MM.1S (cell line): ENCODE measurements at regions not wholly inside any gene's neighbourhood (a gene's known extent, or its start where the extent isn't known, plus 50 kb on each side); places are given as distances from the start of the nearest gene placed in this dataset.

Source experiments
- DNase-seq: peaks from one replicate; pipeline ENCODE4 v3.0.0-alpha.2; 2015
- H2AFZ ChIP-seq: fragments of 300-600 bp; sonication (generic); 2 replicates; pipeline ENCODE4 v1.6.0; 2016; ENCODE audit warnings: antibody characterized with exemption, low read length
- H3F3A ChIP-seq: fragments of 300-600 bp; sonication (generic); 2 replicates; pipeline ENCODE4 v1.6.1; 2016; ENCODE audit warnings: mild to moderate bottlenecking, antibody characterized with exemption, low read length, moderate library complexity, mixed read lengths; ENCODE audit not compliant: insufficient read depth
- H3K27ac ChIP-seq: fragments of 300-600 bp; sonication (generic); 2 replicates; pipeline ENCODE4 v1.5.1; 2016; ENCODE audit warnings: mild to moderate bottlenecking, low read length
- H3K27me3 ChIP-seq: fragments of 300-600 bp; sonication (generic); replicated peaks from 2 replicates; pipeline ENCODE4 v1.6.0; 2016; ENCODE audit warnings: low read length; ENCODE audit not compliant: insufficient read depth
- H3K36me3 ChIP-seq: fragments of 300-600 bp; sonication (generic); replicated peaks from 2 replicates; pipeline ENCODE4 v1.6.1; 2016; ENCODE audit warnings: mild to moderate bottlenecking, low read length, mixed read lengths; ENCODE audit not compliant: insufficient read depth
- H3K4me1 ChIP-seq: fragments of 300-600 bp; sonication (generic); 2 replicates; pipeline ENCODE4 v1.6.1; 2016; ENCODE audit warnings: low read length, mixed read lengths
- H3K4me2 ChIP-seq: fragments of 300-600 bp; sonication (generic); 2 replicates; pipeline ENCODE4 v1.6.0; 2016; ENCODE audit warnings: low read depth, low read length
- H3K4me3 ChIP-seq: fragments of 300-600 bp; sonication (generic); 2 replicates; pipeline ENCODE4 v1.5.1; 2016; ENCODE audit warnings: low read length, mixed read lengths
- H3K79me2 ChIP-seq: fragments of 300-600 bp; sonication (generic); 2 replicates; pipeline ENCODE4 v1.6.1; 2016; ENCODE audit warnings: mixed run types, low read length, mixed read lengths
- H3K9ac ChIP-seq: fragments of 300-600 bp; sonication (generic); 2 replicates; pipeline ENCODE4 v1.6.1; 2016; ENCODE audit warnings: low read length, mixed read lengths
- H3K9me2 ChIP-seq: fragments of 300-600 bp; sonication (generic); replicated peaks from 2 replicates; pipeline ENCODE4 v1.6.1; 2016; ENCODE audit warnings: mild to moderate bottlenecking, low read length, mixed read lengths; ENCODE audit not compliant: insufficient read depth
- H3K9me3 ChIP-seq: fragments of 300-600 bp; sonication (generic); replicated peaks from 2 replicates; pipeline ENCODE4 v1.6.1; 2016; ENCODE audit warnings: mild to moderate bottlenecking, low read length, mixed read lengths; ENCODE audit not compliant: insufficient read depth
- H4K20me1 ChIP-seq: fragments of 300-600 bp; sonication (generic); 2 replicates; pipeline ENCODE4 v1.6.1; 2016; ENCODE audit warnings: mild to moderate bottlenecking, low read length, moderate library complexity, mixed read lengths; ENCODE audit not compliant: insufficient read depth
- EZH2 ChIP-seq: fragments of 300-600 bp; sonication (generic); optimal IDR thresholded peaks from 2 replicates; pipeline ENCODE3; 2017; ENCODE audit warnings: low read depth, mild to moderate bottlenecking, antibody characterized with exemption, low read length, mixed read lengths
- EZH2phosphoT487 ChIP-seq: fragments of 300-600 bp; sonication (generic); IDR thresholded peaks from 2 replicates; pipeline ENCODE4 v1.6.1; 2018; ENCODE audit warnings: antibody characterized with exemption, low read length
- TF ChIP-seq, protein P1 (sequence below): fragments of 300-600 bp; sonication (generic); IDR thresholded peaks from 2 replicates; pipeline ENCODE4 v1.5.1; 2016; ENCODE audit warnings: antibody characterized with exemption, low read length, mixed read lengths

DNA sequence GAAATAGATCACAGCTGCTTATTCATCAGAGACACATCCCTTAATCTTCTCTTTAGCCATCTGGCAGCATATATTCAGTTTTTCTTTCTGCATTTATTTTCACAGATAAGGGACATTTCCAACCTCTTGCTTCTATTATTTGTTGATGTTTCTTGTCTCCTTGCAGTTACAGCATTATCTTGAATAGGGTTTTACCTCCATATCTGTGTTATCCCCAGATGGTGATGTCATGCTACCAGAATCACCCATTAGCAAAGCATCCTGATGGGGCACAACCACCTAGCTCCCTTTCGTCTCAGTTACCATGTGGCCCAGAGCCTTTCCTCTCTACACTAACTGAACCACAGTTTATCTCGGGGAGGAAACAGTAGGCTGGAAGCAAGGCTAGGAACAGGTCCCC is 483.9 kb downstream of the FOXO1 start:
- H3K4me3 ChIP-seq = no peak overlapping the region
- no peaks in the 10 kb centered on the region for H3K9me3 ChIP-seq
- no peaks in the 10 kb centered on the region for H3K79me2 ChIP-seq
- no peaks in the 10 kb centered on the region for H3K36me3 ChIP-seq
- no peaks in the 10 kb centered on the region for H3K4me1 ChIP-seq
- no peaks in the 10 kb centered on the region for H3F3A ChIP-seq
- H3K4me2 ChIP-seq = no peak overlapping the region
- no peak for DNase-seq
- H3K27me3 ChIP-seq = no peaks in the 10 kb centered on the region
- H4K20me1 ChIP-seq = no peaks in the 10 kb centered on the region
- TF ChIP-seq EZH2phosphoT487 (no peak), EZH2 (no peak)
- TF ChIP-seq, protein P1, sequence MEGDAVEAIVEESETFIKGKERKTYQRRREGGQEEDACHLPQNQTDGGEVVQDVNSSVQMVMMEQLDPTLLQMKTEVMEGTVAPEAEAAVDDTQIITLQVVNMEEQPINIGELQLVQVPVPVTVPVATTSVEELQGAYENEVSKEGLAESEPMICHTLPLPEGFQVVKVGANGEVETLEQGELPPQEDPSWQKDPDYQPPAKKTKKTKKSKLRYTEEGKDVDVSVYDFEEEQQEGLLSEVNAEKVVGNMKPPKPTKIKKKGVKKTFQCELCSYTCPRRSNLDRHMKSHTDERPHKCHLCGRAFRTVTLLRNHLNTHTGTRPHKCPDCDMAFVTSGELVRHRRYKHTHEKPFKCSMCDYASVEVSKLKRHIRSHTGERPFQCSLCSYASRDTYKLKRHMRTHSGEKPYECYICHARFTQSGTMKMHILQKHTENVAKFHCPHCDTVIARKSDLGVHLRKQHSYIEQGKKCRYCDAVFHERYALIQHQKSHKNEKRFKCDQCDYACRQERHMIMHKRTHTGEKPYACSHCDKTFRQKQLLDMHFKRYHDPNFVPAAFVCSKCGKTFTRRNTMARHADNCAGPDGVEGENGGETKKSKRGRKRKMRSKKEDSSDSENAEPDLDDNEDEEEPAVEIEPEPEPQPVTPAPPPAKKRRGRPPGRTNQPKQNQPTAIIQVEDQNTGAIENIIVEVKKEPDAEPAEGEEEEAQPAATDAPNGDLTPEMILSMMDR = no peak
- no peak overlapping the region for H2AFZ ChIP-seq
- no peak overlapping the region for H3K27ac ChIP-seq
- H3K9ac ChIP-seq = no peak overlapping the region
- no peaks in the 10 kb centered on the region for H3K9me2 ChIP-seq

DNA sequence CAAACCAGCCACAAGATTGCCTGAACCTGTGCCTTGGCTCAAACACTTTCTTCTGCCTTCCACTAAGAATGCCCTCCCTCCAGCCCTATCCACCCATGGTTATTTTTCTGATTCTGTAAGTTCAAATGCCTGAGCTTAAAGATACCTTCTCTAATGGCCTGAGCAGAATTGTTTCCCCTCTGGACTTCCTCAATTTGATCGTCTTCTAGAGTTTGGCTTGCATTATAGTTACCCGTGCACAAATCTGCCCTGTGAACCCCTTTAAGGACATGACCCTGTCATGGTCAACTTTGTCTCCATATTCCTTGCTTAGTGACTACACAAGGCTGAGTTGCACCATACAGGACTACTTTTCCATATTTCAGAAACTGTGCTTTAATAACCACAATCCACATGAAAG is 481.0 kb downstream of the FOXO1 start:
- no peaks in the 10 kb centered on the region for H3F3A ChIP-seq
- no peaks in the 10 kb centered on the region for H3K36me3 ChIP-seq
- no peaks in the 10 kb centered on the region for H3K9me2 ChIP-seq
- H3K27me3 ChIP-seq = no peaks in the 10 kb centered on the region
- no peak overlapping the region for H2AFZ ChIP-seq
- TF ChIP-seq EZH2phosphoT487 (no peak), EZH2 (no peak)
- TF ChIP-seq, protein P1 = no peak
- no peak overlapping the region for H3K27ac ChIP-seq
- H4K20me1 ChIP-seq = no peaks in the 10 kb centered on the region
- H3K9me3 ChIP-seq = no peaks in the 10 kb centered on the region
- no peaks in the 10 kb centered on the region for H3K79me2 ChIP-seq
- H3K4me2 ChIP-seq = no peak overlapping the region
- no peaks in the 10 kb centered on the region for H3K4me1 ChIP-seq
- DNase-seq = no peak
- no peak overlapping the region for H3K4me3 ChIP-seq
- no peak overlapping the region for H3K9ac ChIP-seq

DNA sequence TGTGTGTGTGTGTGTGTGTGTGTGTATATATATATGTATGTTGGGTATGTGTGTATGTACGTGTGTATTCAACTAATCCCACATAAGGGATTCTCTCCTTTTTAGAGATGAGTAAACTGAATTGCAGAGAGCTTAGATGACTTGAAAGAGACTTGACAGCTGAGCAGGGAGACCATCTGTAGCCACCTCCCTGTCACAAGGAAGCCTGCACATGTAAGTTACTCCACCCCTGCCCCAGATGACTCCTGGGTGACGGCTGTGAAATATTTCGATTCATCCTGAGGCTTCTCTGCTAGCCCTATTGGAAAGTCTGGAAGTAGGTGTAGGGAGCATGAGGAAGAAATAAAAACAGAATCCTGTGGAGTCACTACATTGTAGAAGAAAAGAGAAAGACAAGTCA is 480.4 kb downstream of the FOXO1 start:
- H3K36me3 ChIP-seq = no peaks in the 10 kb centered on the region
- TF ChIP-seq EZH2 (no peak), EZH2phosphoT487 (no peak)
- TF ChIP-seq, protein P1 = no peak
- no peaks in the 10 kb centered on the region for H3K79me2 ChIP-seq
- no peak overlapping the region for H3K4me2 ChIP-seq
- H3K9me2 ChIP-seq = no peaks in the 10 kb centered on the region
- no peak for DNase-seq
- no peak overlapping the region for H2AFZ ChIP-seq
- no peaks in the 10 kb centered on the region for H3K27me3 ChIP-seq
- H3K27ac ChIP-seq = no peak overlapping the region
- no peaks in the 10 kb centered on the region for H4K20me1 ChIP-seq
- no peak overlapping the region for H3K4me3 ChIP-seq
- H3F3A ChIP-seq = no peaks in the 10 kb centered on the region
- no peaks in the 10 kb centered on the region for H3K4me1 ChIP-seq
- no peak overlapping the region for H3K9ac ChIP-seq
- H3K9me3 ChIP-seq = no peaks in the 10 kb centered on the region
